DND-41 (cell line): ENCODE measurements at regions not wholly inside any gene's neighbourhood (a gene's known extent, or its start where the extent isn't known, plus 50 kb on each side); places are given as distances from the start of the nearest gene placed in this dataset.

Experiments
- ATAC-seq: fragments of 200-7000 bp; cut with Tn5 transposase; 3 replicates; pipeline ENCODE4 v1.9.1; 2021; ENCODE audit warnings: low read depth; ENCODE audit not compliant: insufficient read depth
- DNase-seq: peaks from one replicate; pipeline ENCODE4 v3.0.0-alpha.2; 2020
- H2AFZ ChIP-seq: 2 replicates; pipeline ENCODE4 v1.6.0; 2012; ENCODE audit warnings: low read depth, low read length
- H3K27ac ChIP-seq: 2 replicates; pipeline ENCODE4 v1.5.1; 2012; ENCODE audit warnings: low read length, inconsistent platforms
- H3K27me3 ChIP-seq: fragments of 200-600 bp; sonication (generic); 2 replicates; pipeline ENCODE4 v1.6.0; 2012; ENCODE audit warnings: low read length, mild to moderate bottlenecking, inconsistent platforms; ENCODE audit not compliant: insufficient read depth, poor library complexity
- H3K36me3 ChIP-seq: 2 replicates; pipeline ENCODE4 v1.5.1; 2012; ENCODE audit warnings: low read length, inconsistent platforms; ENCODE audit not compliant: insufficient read depth
- H3K4me1 ChIP-seq: 2 replicates; pipeline ENCODE4 v1.5.1; 2012; ENCODE audit warnings: mild to moderate bottlenecking, low read length; ENCODE audit not compliant: insufficient read depth
- H3K4me2 ChIP-seq: 2 replicates; pipeline ENCODE4 v1.6.0; 2012; ENCODE audit warnings: mild to moderate bottlenecking, moderate library complexity, low read length, inconsistent platforms; ENCODE audit not compliant: insufficient read depth
- H3K4me3 ChIP-seq, 2 experiments: fragments of 200-600 bp in 1 of 2; shearing (Covaris generic) in 1 of 2; 2 replicates each; pipeline ENCODE4 v1.5.1; 2012 to 2016; ENCODE audit warnings: inconsistent platforms in 2 of 2, low read length in 2 of 2, mild to moderate bottlenecking in 2 of 2, low read depth in 1 of 2, moderate library complexity in 1 of 2
- H3K79me2 ChIP-seq: 2 replicates; pipeline ENCODE4 v1.6.0; 2012; ENCODE audit warnings: low read length, inconsistent platforms; ENCODE audit not compliant: insufficient read depth
- H3K9ac ChIP-seq: 2 replicates; pipeline ENCODE4 v1.6.0; 2012; ENCODE audit warnings: low read depth, mild to moderate bottlenecking, inconsistent platforms, low read length, moderate library complexity
- H3K9me3 ChIP-seq: 2 replicates; pipeline ENCODE4 v1.5.1; 2012; ENCODE audit warnings: low read length, moderate library complexity, mild to moderate bottlenecking, inconsistent platforms; ENCODE audit not compliant: insufficient read depth, severe bottlenecking
- H4K20me1 ChIP-seq: 2 replicates; pipeline ENCODE4 v1.6.0; 2012; ENCODE audit warnings: low read length; ENCODE audit not compliant: insufficient read depth
- EZH2 ChIP-seq: IDR thresholded peaks from 3 replicates; pipeline ENCODE4 v1.6.1; 2012; ENCODE audit warnings: borderline replicate concordance, low read depth, mild to moderate bottlenecking, moderate library complexity, low read length, inconsistent platforms; ENCODE audit not compliant: severe bottlenecking
- TF ChIP-seq, protein P1 (sequence below): IDR thresholded peaks from 2 replicates; pipeline ENCODE4 v1.5.1; 2012; ENCODE audit warnings: borderline replicate concordance, low read length, moderate library complexity, mild to moderate bottlenecking; ENCODE audit not compliant: poor library complexity, severe bottlenecking; ENCODE audit errors: extremely low read depth

DNA sequence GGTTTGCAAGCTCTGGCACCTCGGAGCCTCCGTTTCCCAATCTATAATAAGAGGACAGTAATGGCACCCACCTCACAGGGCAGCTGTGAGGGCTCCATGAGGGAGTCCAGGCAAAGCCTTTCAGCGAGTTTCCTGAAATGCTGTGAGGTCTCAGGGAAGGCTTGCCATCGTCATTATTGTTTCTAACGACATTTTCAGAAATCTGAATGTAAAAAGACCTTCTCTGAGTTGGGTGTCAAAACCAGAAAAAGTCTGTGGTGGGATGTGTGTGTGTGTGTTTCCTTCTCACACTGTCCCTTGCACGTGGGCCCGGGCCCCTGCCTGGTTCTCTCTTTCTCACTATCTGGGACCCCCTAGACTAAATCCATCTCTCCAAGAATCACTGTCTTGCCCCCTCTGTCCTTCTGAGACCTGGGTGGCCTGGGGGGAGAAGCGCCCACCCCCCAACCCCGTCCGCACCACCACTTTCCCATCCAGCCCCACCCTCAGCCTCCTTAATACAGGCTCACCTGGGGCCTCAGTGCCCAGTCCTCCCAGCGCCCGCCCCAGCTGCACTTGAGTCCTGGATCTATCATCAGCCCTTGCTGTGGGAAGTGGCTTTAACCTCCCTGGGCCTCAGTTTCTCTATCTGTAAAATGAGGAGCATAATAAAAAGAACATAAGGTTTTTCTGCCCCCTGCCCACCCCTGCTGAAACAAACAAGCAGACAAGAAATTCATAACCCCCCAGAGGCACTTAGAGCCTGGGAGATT lies 180.3 kb downstream of the C9orf50 start:
- Histone ChIP-seq H2AFZ (no peak overlapping the region), H3K4me2 (no peak overlapping the region), H3K27me3 (peaks cover 19% of the 10 kb centered on the region), H3K4me3 (no peak overlapping the region), H3K79me2 (no peaks in the 10 kb centered on the region), H3K27ac (no peak overlapping the region), H3K9me3 (no peaks in the 10 kb centered on the region), H3K4me1 (peaks cover 7% of the 10 kb centered on the region), H4K20me1 (no peaks in the 10 kb centered on the region), H3K36me3 (no peaks in the 10 kb centered on the region), H3K9ac (no peak overlapping the region)
- TF ChIP-seq, protein P1, sequence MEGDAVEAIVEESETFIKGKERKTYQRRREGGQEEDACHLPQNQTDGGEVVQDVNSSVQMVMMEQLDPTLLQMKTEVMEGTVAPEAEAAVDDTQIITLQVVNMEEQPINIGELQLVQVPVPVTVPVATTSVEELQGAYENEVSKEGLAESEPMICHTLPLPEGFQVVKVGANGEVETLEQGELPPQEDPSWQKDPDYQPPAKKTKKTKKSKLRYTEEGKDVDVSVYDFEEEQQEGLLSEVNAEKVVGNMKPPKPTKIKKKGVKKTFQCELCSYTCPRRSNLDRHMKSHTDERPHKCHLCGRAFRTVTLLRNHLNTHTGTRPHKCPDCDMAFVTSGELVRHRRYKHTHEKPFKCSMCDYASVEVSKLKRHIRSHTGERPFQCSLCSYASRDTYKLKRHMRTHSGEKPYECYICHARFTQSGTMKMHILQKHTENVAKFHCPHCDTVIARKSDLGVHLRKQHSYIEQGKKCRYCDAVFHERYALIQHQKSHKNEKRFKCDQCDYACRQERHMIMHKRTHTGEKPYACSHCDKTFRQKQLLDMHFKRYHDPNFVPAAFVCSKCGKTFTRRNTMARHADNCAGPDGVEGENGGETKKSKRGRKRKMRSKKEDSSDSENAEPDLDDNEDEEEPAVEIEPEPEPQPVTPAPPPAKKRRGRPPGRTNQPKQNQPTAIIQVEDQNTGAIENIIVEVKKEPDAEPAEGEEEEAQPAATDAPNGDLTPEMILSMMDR = no peak
- no peak for TF ChIP-seq EZH2
- ATAC-seq (peak; percentile 60; the same call in 1 of the 3 replicates), DNase-seq (peak; percentile 26)

DNA sequence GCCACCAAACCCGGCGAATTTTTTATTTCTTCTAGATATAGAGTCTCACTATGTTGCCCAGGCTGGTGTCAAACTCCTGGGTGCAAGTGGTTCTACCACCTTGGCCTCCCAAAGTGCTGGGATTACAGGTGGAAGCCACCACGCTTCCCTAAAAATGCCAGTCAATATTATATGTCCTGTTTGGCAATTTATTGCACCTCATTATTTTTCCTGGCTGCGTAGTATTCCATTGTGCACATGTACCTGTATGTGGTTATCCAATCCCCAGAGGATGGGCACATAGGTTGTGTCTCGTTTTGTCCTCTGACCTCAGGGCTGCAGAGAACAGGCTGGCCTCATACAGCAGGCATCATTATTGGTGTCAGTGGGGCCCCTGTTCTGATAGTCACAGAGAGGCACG lies 181.7 kb downstream of the C9orf50 start:
- no peak overlapping the region for H3K27ac ChIP-seq
- H3K4me2 ChIP-seq = no peak overlapping the region
- no peak for ATAC-seq
- no peak for DNase-seq
- no peaks in the 10 kb centered on the region for H3K36me3 ChIP-seq
- H3K9me3 ChIP-seq = no peaks in the 10 kb centered on the region
- H3K27me3 ChIP-seq = peaks cover 19% of the 10 kb centered on the region
- no peaks in the 10 kb centered on the region for H4K20me1 ChIP-seq
- H3K9ac ChIP-seq = no peak overlapping the region
- TF ChIP-seq, protein P1 = no peak
- TF ChIP-seq EZH2 = no peak
- peaks cover 7% of the 10 kb centered on the region for H3K4me1 ChIP-seq
- no peaks in the 10 kb centered on the region for H3K79me2 ChIP-seq
- H3K4me3 ChIP-seq = no peak overlapping the region
- no peak overlapping the region for H2AFZ ChIP-seq

DNA sequence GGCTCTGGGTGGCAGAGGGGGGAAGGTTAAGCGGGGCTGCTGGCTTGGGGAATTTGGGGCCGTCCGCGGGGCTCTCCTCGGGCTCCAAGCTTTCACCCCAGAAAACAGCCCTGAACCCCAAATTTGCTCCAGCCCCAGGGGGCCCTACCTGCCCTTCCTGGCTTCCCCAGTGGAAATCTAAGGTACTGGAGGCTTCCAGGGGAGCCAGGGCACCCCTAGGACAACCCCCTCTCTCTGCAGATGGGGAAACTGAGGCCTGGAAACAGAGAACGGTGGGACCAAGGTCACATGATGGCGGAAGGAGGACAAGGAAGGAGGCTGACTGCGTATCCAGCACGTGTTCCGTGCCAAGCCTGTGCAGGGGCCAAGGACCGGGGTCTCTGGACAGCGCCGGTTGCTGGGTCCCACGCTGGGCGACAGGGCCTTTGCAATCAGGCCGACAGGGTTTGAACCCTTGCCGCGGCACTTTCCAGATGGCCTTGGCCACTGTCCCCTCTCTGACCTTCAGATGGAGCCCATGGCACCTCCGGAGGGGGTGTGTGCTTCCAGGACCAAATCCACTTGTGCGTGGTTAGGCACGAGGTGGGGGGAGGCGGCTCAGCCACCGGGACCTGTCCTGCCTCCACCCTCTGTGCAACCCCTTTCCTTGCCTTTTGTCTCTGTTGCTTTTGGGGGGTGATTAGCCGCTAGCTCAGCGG lies 183.1 kb downstream of the C9orf50 start:
- H3K27me3 ChIP-seq = peaks cover 19% of the 10 kb centered on the region
- TF ChIP-seq, protein P1 = no peak
- no peak for TF ChIP-seq EZH2
- H3K4me3 ChIP-seq = no peak overlapping the region
- H3K4me2 ChIP-seq = no peak overlapping the region
- H3K4me1 ChIP-seq = peaks cover 3% of the 10 kb centered on the region; the same call in 1 of the 2 replicates
- H3K36me3 ChIP-seq = no peaks in the 10 kb centered on the region
- no peak overlapping the region for H2AFZ ChIP-seq
- ATAC-seq (no peak), DNase-seq (no peak)
- no peak overlapping the region for H3K9ac ChIP-seq
- H3K79me2 ChIP-seq = no peaks in the 10 kb centered on the region
- H3K9me3 ChIP-seq = no peaks in the 10 kb centered on the region
- no peak overlapping the region for H3K27ac ChIP-seq
- H4K20me1 ChIP-seq = no peaks in the 10 kb centered on the region
